GM19455 (cell line): ENCODE measurements at regions not wholly inside any gene's neighbourhood (a gene's known extent, or its start where the extent isn't known, plus 50 kb on each side); places are given as distances from the start of the nearest gene placed in this dataset.
"Not testable (repeated sequence)": the region's sequence is repeated elsewhere in the genome, so short reads cannot be mapped to it uniquely, and the experiment has no call there.

Experiments
- ATAC-seq: cut with Tn5 transposase; IDR thresholded peaks from one replicate; pipeline ENCODE4 v1.9.1; 2021; ENCODE audit not compliant: unreplicated experiment

- not testable (repeated sequence) for ATAC-seq
Measured at GRCh38 chr1:222470252-222470805, 77.6 kb downstream of the HHIPL2 start.

GRCh38 chr1:222466150-222466865 lies 81.6 kb downstream of the HHIPL2 start:
- no peak for ATAC-seq

GRCh38 chr1:222465211-222466041 lies 82.5 kb downstream of the HHIPL2 start:
- ATAC-seq: peak; percentile 86

GRCh38 chr1:222464841-222465210 lies 83.1 kb downstream of the HHIPL2 start:
- ATAC-seq: peak; percentile 27

GRCh38 chr1:222463059-222463730 lies 84.7 kb downstream of the HHIPL2 start:
- ATAC-seq: no peak

- no peak for ATAC-seq
Measured at GRCh38 chr1:222462601-222463000, 85.3 kb downstream of the HHIPL2 start.

GRCh38 chr1:222461941-222462340 lies 86.0 kb downstream of the HHIPL2 start:
- no peak for ATAC-seq

GRCh38 chr1:222459652-222460051 lies 88.3 kb downstream of the HHIPL2 start:
- no peak for ATAC-seq

GRCh38 chr1:222457513-222457912 lies 90.4 kb downstream of the HHIPL2 start:
- ATAC-seq: no peak

- ATAC-seq: no peak
Measured at GRCh38 chr1:222457084-222457483, 90.8 kb downstream of the HHIPL2 start.

GRCh38 chr1:222455188-222455879 lies 92.6 kb downstream of the HHIPL2 start:
- ATAC-seq: peak; percentile 97

- peak; percentile 14 for ATAC-seq
Measured at GRCh38 chr1:222454782-222455181, 93.1 kb downstream of the HHIPL2 start.

GRCh38 chr1:222454186-222454585 lies 93.7 kb downstream of the HHIPL2 start:
- ATAC-seq: no peak

- no peak for ATAC-seq
Measured at GRCh38 chr1:222452031-222452430, 95.9 kb downstream of the HHIPL2 start.

- ATAC-seq: no peak
Measured at GRCh38 chr1:222443566-222443965, 104.3 kb downstream of the HHIPL2 start.

- no peak for ATAC-seq
Measured at GRCh38 chr1:222441066-222441465, 106.8 kb downstream of the HHIPL2 start.

GRCh38 chr1:222424826-222425225 lies 123.1 kb downstream of the HHIPL2 start:
- ATAC-seq: no peak

GRCh38 chr1:222421380-222421779 lies 126.5 kb downstream of the HHIPL2 start:
- ATAC-seq: no peak

- ATAC-seq: no peak
Measured at GRCh38 chr1:222420633-222421032, 127.3 kb downstream of the HHIPL2 start.

- ATAC-seq: no peak
Measured at GRCh38 chr1:222418654-222419053, 129.2 kb downstream of the HHIPL2 start.

- no peak for ATAC-seq
Measured at GRCh38 chr1:222417264-222417663, 130.6 kb downstream of the HHIPL2 start.
